Endothelial cell of umbilical vein (primary cell): ENCODE measurements at regions not wholly inside any gene's neighbourhood (a gene's known extent, or its start where the extent isn't known, plus 50 kb on each side); places are given as distances from the start of the nearest gene placed in this dataset.

Experiments used
- BruUV-seq: library from RNA; stranded (reverse); fragments of 400-500 nt; replicated peaks from 2 replicates; lab custom pipeline; 2021; lab: Mats Ljungman, UMichigan
- CTCF ChIA-PET: fragments of 300-600, 350-600 bp; sonication (Branson Sonifier 250); formaldehyde crosslinking; loops from one replicate; lab custom pipeline; 2021; ENCODE audit warnings: antibody characterized with exemption, inconsistent platforms; lab: Charles Lee
- POLR2A ChIA-PET: fragments of 300-600, 350-600 bp; sonication (Branson Sonifier 250); formaldehyde crosslinking; loops from one replicate; lab custom pipeline; 2021; ENCODE audit warnings: antibody characterized with exemption, inconsistent platforms; lab: Charles Lee
- DNase-seq: peaks from one replicate; pipeline ENCODE4 v3.0.0-alpha.2; 2011; ENCODE audit warnings: low read depth, low spot score
- FAIRE-seq: peaks from 2 replicates; lab custom pipeline; 2011; peaks lifted over from hg19 to GRCh38; lab: Jason Lieb, UNC
- H2AFZ ChIP-seq: 2 replicates; pipeline ENCODE4 v1.6.0; 2012; ENCODE audit warnings: low read depth, low read length, control low read depth, inconsistent platforms
- H3K27ac ChIP-seq: 2 replicates; pipeline ENCODE4 v1.5.1; 2011; ENCODE audit warnings: low read depth, mild to moderate bottlenecking, control low read depth, low read length, moderate library complexity; ENCODE audit not compliant: insufficient read depth
- H3K27me3 ChIP-seq, 2 experiments: 2 replicates each; pipeline versions ENCODE4 v1.6.0 to v1.6.1; 2011; ENCODE audit warnings: low read length in 2 of 2, mixed read lengths in 1 of 2; ENCODE audit not compliant: control insufficient read depth in 2 of 2, insufficient read depth in 2 of 2
- H3K36me3 ChIP-seq, 2 experiments: 2 replicates in 1 of 2; 3 replicates in 1 of 2; pipeline ENCODE4 v1.5.1; 2011; ENCODE audit warnings: low read length in 2 of 2, mild to moderate bottlenecking in 1 of 2, moderate library complexity in 1 of 2; ENCODE audit not compliant: control insufficient read depth in 2 of 2, insufficient read depth in 2 of 2; ENCODE audit errors: extremely low read depth in 1 of 2
- H3K4me1 ChIP-seq: 3 replicates; pipeline ENCODE4 v1.5.1; 2011; ENCODE audit warnings: mild to moderate bottlenecking, low read length; ENCODE audit not compliant: control insufficient read depth, insufficient read depth; ENCODE audit errors: extremely low read depth
- H3K4me2 ChIP-seq: 2 replicates; pipeline ENCODE4 v1.6.1; 2011; ENCODE audit warnings: low read length, control low read depth, mixed read lengths; ENCODE audit not compliant: insufficient read depth
- H3K4me3 ChIP-seq, 3 experiments: fragments of 200-600 bp in 1 of 3; sonication (generic), shearing (Covaris generic) in 1 of 3; replicated peaks in 1 of 3; 2 replicates each; pipeline ENCODE4 v1.5.1; 2011 to 2016; ENCODE audit warnings: control low read depth in 3 of 3, low read length in 3 of 3, mild to moderate bottlenecking in 2 of 3, inconsistent platforms in 1 of 3, low read depth in 1 of 3, moderate library complexity in 1 of 3; ENCODE audit not compliant: insufficient read depth in 1 of 3
- H3K79me2 ChIP-seq: 2 replicates; pipeline ENCODE4 v1.6.0; 2012; ENCODE audit warnings: low read length, inconsistent platforms; ENCODE audit not compliant: control insufficient read depth, insufficient read depth
- H3K9ac ChIP-seq: replicated peaks from 2 replicates; pipeline ENCODE3; 2011; ENCODE audit warnings: low read length, control low read depth; ENCODE audit not compliant: insufficient read depth; ENCODE audit errors: extremely low read depth
- H3K9me1 ChIP-seq: replicated peaks from 3 replicates; pipeline ENCODE4 v1.6.0; 2011; ENCODE audit warnings: mild to moderate bottlenecking, low read length; ENCODE audit not compliant: control insufficient read depth, insufficient read depth; ENCODE audit errors: extremely low read depth
- H3K9me3 ChIP-seq: replicated peaks from 2 replicates; pipeline ENCODE4 v1.5.1; 2012; ENCODE audit warnings: low read length, inconsistent platforms; ENCODE audit not compliant: control insufficient read depth, insufficient read depth
- H4K20me1 ChIP-seq: replicated peaks from 2 replicates; pipeline ENCODE3; 2011; ENCODE audit warnings: mild to moderate bottlenecking, low read length; ENCODE audit not compliant: control insufficient read depth, insufficient read depth; ENCODE audit errors: extremely low read depth
- EZH2 ChIP-seq: IDR thresholded peaks from 2 replicates; pipeline ENCODE4 v1.6.1; 2012; ENCODE audit warnings: borderline replicate concordance, low read depth, mild to moderate bottlenecking, moderate library complexity, low read length, inconsistent platforms; ENCODE audit not compliant: severe bottlenecking
- GATA2 ChIP-seq: IDR thresholded peaks from 2 replicates; pipeline ENCODE4 v1.7.0; 2011; ENCODE audit warnings: low read depth, mild to moderate bottlenecking, moderate library complexity, mixed read lengths, low read length; ENCODE audit not compliant: insufficient read length, insufficient read depth
- JUN ChIP-seq: IDR thresholded peaks from 2 replicates; pipeline ENCODE4 v1.6.1; 2011; ENCODE audit warnings: borderline replicate concordance, low read depth; ENCODE audit not compliant: insufficient read length, insufficient read depth
- MYC ChIP-seq: IDR thresholded peaks from one replicate; pipeline ENCODE4 v1.6.1; 2011; ENCODE audit warnings: mild to moderate bottlenecking, low read depth, low read length
- POLR2A ChIP-seq: IDR thresholded peaks from 2 replicates; pipeline ENCODE4 v1.6.1; 2012; ENCODE audit warnings: low read depth, mild to moderate bottlenecking, control low read depth, low read length
- POLR2AphosphoS5 ChIP-seq: IDR thresholded peaks from 2 replicates; pipeline ENCODE4 v1.6.1; 2012; ENCODE audit warnings: low read depth, mild to moderate bottlenecking, control low read depth, low read length, moderate library complexity; ENCODE audit not compliant: insufficient read depth
- dilution Hi-C: fragments of 300-500 bp; cut with MboI; formaldehyde crosslinking; loops from one replicate; pipeline ENCODE4 v1.15.0; 2019; ENCODE audit warnings: low sequenced_read_pairs; ENCODE audit not compliant: extremely low pct_ligation_motif_present
- intact Hi-C: fragments of 100-400 bp; cut with micrococcal nuclease; formaldehyde crosslinking; loops from one replicate; pipeline ENCODE4 v1.10.0; 2022
- TF ChIP-seq, protein P1 (sequence below): IDR thresholded peaks from 2 replicates; pipeline ENCODE4 v1.6.1; 2011; ENCODE audit not compliant: insufficient read depth, insufficient read length
- TF ChIP-seq, protein P2 (sequence below), 2 donors: IDR thresholded peaks; 1 replicate in 1 of 2; 2 replicates in 1 of 2; pipeline ENCODE4 v1.5.1; 2011; ENCODE audit warnings: low read length in 2 of 2, mild to moderate bottlenecking in 2 of 2, moderate library complexity in 2 of 2, control low read depth in 1 of 2, inconsistent platforms in 1 of 2, low read depth in 1 of 2; ENCODE audit not compliant: insufficient read depth in 1 of 2; ENCODE audit errors: extremely low read depth in 1 of 2

DNA sequence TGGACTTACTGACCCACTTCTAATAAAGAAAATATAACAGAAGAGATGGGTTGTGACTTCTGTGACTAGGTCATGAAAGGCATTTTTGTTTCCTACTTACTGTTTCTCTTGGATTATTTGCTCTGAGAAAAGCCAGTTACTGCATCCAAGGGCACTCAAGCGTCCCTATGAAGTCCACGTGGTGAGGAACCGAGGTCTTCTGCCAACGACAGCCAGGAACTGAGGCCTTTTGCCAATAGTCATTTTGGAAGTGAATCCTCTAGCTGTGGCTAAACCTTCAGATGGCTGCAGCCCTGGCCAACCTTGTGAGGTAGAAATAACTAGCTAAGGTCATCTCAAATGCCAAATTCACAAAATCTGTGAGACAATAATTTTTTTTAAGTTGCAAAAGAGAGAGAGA is 449.8 kb upstream of the RGPD4 start:
- TF ChIP-seq JUN = no peak
- no peak for TF ChIP-seq POLR2AphosphoS5
- TF ChIP-seq, protein P1, sequence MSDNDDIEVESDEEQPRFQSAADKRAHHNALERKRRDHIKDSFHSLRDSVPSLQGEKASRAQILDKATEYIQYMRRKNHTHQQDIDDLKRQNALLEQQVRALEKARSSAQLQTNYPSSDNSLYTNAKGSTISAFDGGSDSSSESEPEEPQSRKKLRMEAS = no peak
- TF ChIP-seq MYC = no peak
- no peak for TF ChIP-seq EZH2
- TF ChIP-seq POLR2A = no peak
- TF ChIP-seq, protein P2, sequence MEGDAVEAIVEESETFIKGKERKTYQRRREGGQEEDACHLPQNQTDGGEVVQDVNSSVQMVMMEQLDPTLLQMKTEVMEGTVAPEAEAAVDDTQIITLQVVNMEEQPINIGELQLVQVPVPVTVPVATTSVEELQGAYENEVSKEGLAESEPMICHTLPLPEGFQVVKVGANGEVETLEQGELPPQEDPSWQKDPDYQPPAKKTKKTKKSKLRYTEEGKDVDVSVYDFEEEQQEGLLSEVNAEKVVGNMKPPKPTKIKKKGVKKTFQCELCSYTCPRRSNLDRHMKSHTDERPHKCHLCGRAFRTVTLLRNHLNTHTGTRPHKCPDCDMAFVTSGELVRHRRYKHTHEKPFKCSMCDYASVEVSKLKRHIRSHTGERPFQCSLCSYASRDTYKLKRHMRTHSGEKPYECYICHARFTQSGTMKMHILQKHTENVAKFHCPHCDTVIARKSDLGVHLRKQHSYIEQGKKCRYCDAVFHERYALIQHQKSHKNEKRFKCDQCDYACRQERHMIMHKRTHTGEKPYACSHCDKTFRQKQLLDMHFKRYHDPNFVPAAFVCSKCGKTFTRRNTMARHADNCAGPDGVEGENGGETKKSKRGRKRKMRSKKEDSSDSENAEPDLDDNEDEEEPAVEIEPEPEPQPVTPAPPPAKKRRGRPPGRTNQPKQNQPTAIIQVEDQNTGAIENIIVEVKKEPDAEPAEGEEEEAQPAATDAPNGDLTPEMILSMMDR (IDR thresholded peaks at IDR 0.05; ENCODE audit: extremely low read depth in 1 of 2, insufficient read depth in 1 of 2, low read depth in 1 of 2, low read length in 2 of 2) = no peak
- no peak for TF ChIP-seq GATA2
- intact Hi-C loops = no loop called here
- FAIRE-seq = no peak
- Histone ChIP-seq H3K79me2 (no peaks in the 10 kb centered on the region), H3K27ac (no peak overlapping the region), H4K20me1 (no peaks in the 10 kb centered on the region), H3K9me3 (peaks cover 5% of the 10 kb centered on the region), H3K4me1 (no peaks in the 10 kb centered on the region), H3K9me1 (no peaks in the 10 kb centered on the region), H3K27me3 (no peaks in the 10 kb centered on the region), H3K9ac (no peak overlapping the region), H3K4me2 (no peak overlapping the region), H3K36me3 (no peaks in the 10 kb centered on the region), H3K4me3 (no peak overlapping the region), H2AFZ (no peak overlapping the region)
- dilution Hi-C loops = no loop called here
- POLR2A ChIA-PET = no interaction called here
- CTCF ChIA-PET = no interaction called here
- no TSS peak for BruUV-seq
- DNase-seq = no peak
